ENCODE measurements at regions not wholly inside any gene's neighbourhood (a gene's known extent, or its start where the extent isn't known, plus 50 kb on each side); places are given as distances from the start of the nearest gene placed in this dataset.

DNA sequence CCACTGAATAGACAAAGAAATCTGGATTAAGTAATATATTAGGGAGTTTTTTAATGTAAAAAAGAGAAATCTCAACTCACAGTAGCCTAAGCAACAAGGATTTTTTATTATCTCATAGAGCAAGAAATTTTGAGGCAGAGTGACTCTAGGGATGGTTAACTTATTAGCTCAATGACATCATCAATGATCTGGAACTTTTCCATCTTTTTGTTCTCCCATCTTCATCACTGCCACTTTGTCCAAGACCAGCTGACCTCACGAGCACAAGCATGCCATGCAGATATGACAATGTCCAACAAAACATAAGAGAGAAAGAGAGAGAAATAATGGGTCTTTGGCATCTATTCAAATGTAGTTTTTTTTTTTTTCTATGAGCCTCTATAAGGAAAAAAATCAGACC, 211.8 kb upstream of the RND3 start:
- no peak for TF ChIP-seq ZFX (IDR thresholded peaks at IDR 0.05)
- TF ChIP-seq, protein P1, sequence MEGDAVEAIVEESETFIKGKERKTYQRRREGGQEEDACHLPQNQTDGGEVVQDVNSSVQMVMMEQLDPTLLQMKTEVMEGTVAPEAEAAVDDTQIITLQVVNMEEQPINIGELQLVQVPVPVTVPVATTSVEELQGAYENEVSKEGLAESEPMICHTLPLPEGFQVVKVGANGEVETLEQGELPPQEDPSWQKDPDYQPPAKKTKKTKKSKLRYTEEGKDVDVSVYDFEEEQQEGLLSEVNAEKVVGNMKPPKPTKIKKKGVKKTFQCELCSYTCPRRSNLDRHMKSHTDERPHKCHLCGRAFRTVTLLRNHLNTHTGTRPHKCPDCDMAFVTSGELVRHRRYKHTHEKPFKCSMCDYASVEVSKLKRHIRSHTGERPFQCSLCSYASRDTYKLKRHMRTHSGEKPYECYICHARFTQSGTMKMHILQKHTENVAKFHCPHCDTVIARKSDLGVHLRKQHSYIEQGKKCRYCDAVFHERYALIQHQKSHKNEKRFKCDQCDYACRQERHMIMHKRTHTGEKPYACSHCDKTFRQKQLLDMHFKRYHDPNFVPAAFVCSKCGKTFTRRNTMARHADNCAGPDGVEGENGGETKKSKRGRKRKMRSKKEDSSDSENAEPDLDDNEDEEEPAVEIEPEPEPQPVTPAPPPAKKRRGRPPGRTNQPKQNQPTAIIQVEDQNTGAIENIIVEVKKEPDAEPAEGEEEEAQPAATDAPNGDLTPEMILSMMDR (conservative IDR thresholded peaks at IDR 0.05): no peak
- H3K27ac ChIP-seq: no peak overlapping the region

DNA sequence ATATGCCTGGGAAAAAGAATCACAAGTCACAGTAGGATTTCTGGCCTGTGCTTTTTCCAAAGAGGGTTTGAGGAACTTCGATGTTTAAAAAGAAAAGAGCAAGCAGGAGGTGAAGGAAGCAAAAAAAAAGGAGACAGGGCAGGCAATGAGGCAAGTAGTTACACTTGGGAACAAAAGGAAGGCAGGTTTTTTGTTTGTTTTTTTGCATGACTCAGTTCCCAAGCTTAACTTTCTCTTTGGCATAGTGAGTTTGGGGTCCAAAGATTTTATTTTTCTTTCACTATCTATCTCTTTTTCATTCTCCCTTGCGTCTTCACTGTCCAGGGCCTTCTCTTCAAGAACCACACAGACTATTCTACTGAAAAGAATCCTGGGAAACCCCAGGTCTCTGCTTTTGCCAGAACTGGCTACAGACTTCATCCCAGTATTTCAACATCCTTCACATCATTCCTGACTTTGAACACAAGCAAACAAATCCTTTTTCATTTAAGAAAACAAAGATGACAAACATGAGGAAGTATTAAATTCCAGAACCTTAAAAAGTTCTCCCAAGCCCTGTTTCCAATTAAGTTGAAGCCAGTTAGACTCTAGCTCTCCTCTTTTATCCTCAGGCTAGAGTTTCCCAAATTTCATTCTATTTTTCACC, 210.7 kb upstream of the RND3 start:
- no peak overlapping the region for H3K27ac ChIP-seq
- TF ChIP-seq ZFX (IDR thresholded peaks at IDR 0.05): no peak
- TF ChIP-seq, protein P1 (conservative IDR thresholded peaks at IDR 0.05): no peak

DNA sequence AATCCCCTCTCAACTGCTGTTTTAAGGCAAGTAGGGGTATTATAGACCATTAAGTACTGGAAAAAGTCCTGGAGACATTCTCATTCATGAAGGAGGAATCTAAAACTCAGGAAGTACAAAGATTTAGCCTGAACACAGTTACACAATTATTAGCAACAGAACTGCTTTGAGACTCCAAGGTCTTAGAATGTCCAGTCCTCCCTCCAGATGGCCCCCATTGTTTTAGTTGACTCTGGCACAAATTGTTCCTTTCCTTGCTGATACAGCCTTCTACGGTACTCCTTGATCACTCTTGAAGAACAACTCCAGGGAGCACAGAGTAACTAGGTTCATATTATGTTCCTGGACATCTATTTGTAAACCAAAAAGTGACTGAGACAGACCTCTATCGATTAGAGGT, 210.1 kb upstream of the RND3 start:
- H3K27ac ChIP-seq: no peak overlapping the region
- TF ChIP-seq ZFX (IDR thresholded peaks at IDR 0.05): no peak
- TF ChIP-seq, protein P1 (conservative IDR thresholded peaks at IDR 0.05): no peak

DNA sequence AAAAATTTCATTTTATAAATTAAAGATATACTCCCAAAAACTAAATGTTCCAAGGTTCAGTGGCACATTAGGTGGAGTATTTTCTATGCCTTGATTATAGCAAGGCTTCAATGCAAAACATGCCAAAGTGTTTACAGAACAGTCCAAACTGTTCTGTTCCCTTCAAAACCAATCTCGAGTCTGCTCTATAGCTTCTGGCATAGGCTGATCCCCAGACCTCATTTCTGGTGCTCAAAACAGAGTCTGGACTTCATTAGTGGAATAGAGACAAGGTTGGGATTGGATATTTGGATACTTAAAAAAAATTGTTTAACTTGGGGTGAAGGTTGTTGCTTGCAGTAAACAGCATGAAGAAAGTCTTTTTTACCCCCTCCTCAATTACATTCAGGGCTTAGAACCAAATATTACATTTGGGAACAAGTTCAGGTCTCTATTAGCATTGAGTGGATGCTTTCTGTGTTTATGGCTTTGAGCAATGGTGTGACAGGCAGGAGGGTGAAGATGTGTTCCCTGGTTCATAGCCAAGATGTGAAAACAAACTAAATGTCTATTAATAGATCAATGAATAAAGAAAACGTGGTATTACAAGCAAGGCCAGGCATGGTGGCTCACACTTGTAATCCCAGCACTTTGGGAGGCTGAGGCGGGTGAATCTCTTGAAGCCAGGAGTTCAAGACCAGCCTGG, 208.1 kb upstream of the RND3 start:
- H3K27ac ChIP-seq: no peak overlapping the region
- no peak for TF ChIP-seq ZFX (IDR thresholded peaks at IDR 0.05)
- TF ChIP-seq, protein P1 (conservative IDR thresholded peaks at IDR 0.05): no peak

DNA sequence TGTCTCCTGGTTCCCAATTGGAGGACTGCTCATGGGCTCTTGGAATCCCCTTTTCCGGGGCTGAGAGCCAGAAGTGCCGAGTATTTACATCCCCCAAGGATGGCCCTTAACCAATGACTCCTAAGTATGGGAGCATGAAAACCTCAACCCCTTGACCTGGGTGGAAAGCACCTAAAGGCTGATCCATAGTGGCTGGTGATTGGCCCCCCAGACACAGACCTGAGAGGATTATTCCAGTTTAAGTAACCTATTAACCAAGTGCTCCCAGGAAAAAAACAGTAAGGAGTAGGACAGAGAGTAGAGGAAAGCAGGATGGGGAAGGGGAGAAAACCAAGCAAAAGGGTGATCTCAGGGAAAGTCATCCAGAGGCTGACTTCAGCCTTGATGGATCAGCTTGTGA, 206.1 kb upstream of the RND3 start:
- TF ChIP-seq ZFX (IDR thresholded peaks at IDR 0.05): no peak
- TF ChIP-seq, protein P1 (conservative IDR thresholded peaks at IDR 0.05): no peak
- no peak overlapping the region for H3K27ac ChIP-seq

DNA sequence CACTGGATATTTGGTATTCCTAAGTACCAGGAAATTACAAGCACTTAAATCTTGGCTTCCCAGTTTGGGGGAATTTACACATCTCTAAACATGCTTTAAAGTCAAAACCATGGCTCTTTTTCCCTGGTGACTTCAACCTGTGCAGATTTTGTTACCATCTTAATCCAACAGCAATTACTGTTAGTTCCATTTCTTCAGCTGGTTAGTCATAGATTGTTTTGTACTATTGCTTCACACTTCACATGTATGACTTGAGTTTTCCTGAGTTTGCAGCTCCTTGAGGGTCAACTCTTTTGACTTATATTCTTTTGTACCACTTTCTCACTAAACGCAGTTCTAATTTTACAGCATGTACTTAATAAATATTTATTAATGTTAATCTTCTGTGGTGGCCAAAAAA, 203.4 kb upstream of the RND3 start:
- TF ChIP-seq, protein P1 (conservative IDR thresholded peaks at IDR 0.05): no peak
- TF ChIP-seq ZFX (IDR thresholded peaks at IDR 0.05): no peak
- no peak overlapping the region for H3K27ac ChIP-seq

DNA sequence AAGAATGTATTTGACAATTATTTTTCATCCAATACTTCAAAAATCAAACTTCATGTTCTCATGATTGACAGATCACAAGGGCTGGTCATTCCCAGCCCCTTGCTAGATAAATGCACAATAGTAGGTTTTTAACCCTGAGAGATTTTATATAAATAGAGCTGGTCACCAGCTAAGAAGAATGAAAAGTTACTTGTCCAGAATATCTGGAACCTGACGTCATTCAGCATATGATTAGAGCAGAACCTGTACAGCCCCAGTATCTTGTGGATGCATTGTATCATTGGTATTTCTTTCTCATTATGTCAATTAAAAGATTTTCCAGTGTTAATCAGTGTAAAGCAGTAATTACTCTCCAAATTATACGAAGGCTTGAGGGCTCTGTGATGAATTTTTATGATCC, 202.8 kb upstream of the RND3 start:
- no peak overlapping the region for H3K27ac ChIP-seq
- TF ChIP-seq ZFX (IDR thresholded peaks at IDR 0.05): no peak
- TF ChIP-seq, protein P1 (conservative IDR thresholded peaks at IDR 0.05): no peak
